Suprapubic skin (tissue), 3 donors: ENCODE measurements at regions not wholly inside any gene's neighbourhood (a gene's known extent, or its start where the extent isn't known, plus 50 kb on each side); places are given as distances from the start of the nearest gene placed in this dataset.

Experiments
- POLR2AphosphoS5 ChIP-seq, 3 donors: sonication (generic); formaldehyde crosslinking; IDR thresholded peaks; one replicate each; pipeline ENCODE4 v1.6.1; 2017; ENCODE audit warnings: antibody characterized with exemption in 3 of 3
- TF ChIP-seq, protein P1 (sequence below), 2 donors: fragments of 200-600 bp in 1 of 2; fragments of 450-650 bp in 1 of 2; sonication (generic) in 1 of 2; IDR thresholded peaks; one replicate each; pipeline ENCODE4 v1.5.1; 2016 to 2019; ENCODE audit warnings: antibody characterized with exemption in 2 of 2, mild to moderate bottlenecking in 1 of 2, moderate library complexity in 1 of 2

DNA sequence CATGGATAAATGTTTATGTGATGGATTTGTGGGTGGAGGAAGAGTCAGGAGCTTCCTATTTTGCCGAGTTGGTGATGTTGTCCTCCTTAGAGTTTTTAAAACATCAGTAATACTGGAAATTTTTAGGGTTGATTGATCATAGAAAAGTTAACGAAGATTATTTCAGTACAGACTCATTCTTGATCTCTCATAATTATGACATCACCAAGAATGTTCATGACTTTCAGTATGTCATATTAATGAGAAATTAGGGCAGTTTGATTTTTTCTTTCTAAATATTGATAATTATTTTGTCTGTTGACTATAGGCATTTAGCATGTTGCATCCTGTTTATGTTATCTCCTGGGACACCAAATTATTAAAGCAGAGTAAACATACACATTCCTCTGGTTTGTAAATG is 512.2 kb downstream of the CD109 start:
- no peak for TF ChIP-seq POLR2AphosphoS5 (IDR thresholded peaks at IDR 0.05)
- TF ChIP-seq, protein P1, sequence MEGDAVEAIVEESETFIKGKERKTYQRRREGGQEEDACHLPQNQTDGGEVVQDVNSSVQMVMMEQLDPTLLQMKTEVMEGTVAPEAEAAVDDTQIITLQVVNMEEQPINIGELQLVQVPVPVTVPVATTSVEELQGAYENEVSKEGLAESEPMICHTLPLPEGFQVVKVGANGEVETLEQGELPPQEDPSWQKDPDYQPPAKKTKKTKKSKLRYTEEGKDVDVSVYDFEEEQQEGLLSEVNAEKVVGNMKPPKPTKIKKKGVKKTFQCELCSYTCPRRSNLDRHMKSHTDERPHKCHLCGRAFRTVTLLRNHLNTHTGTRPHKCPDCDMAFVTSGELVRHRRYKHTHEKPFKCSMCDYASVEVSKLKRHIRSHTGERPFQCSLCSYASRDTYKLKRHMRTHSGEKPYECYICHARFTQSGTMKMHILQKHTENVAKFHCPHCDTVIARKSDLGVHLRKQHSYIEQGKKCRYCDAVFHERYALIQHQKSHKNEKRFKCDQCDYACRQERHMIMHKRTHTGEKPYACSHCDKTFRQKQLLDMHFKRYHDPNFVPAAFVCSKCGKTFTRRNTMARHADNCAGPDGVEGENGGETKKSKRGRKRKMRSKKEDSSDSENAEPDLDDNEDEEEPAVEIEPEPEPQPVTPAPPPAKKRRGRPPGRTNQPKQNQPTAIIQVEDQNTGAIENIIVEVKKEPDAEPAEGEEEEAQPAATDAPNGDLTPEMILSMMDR (IDR thresholded peaks at IDR 0.05), result no peak
